HEK293T (cell line): ENCODE measurements at regions not wholly inside any gene's neighbourhood (a gene's known extent, or its start where the extent isn't known, plus 50 kb on each side); places are given as distances from the start of the nearest gene placed in this dataset.

Source experiments
- BHLHE40 ChIP-seq: fragments of 450-650 bp; IDR thresholded peaks from 2 replicates; pipeline ENCODE4 v1.6.1; 2016; ENCODE audit warnings: mild to moderate bottlenecking, moderate library complexity, borderline replicate concordance
- CTBP1 ChIP-seq: fragments of 450-650 bp; IDR thresholded peaks from 2 replicates; pipeline ENCODE4 v1.6.1; 2016; ENCODE audit warnings: borderline replicate concordance
- ELF4 ChIP-seq: fragments of 450-650 bp; IDR thresholded peaks from 2 replicates; pipeline ENCODE4 v1.6.1; 2017; ENCODE audit warnings: antibody characterized with exemption
- FOXA1 ChIP-seq: fragments of 450-650 bp; IDR thresholded peaks from 2 replicates; pipeline ENCODE4 v1.6.1; 2016; ENCODE audit warnings: mild to moderate bottlenecking
- L3MBTL2 ChIP-seq: fragments of 450-650 bp; conservative IDR thresholded peaks from 2 replicates; pipeline ENCODE4 v1.6.1; 2016; ENCODE audit warnings: mild to moderate bottlenecking
- NFRKB ChIP-seq: fragments of 450-650 bp; IDR thresholded peaks from 2 replicates; pipeline ENCODE4 v1.6.1; 2016; ENCODE audit warnings: mild to moderate bottlenecking, moderate library complexity
- SP1 ChIP-seq: fragments of 450-650 bp; IDR thresholded peaks from 2 replicates; pipeline ENCODE4 v1.6.1; 2017
- SUZ12 ChIP-seq: fragments of 450-650 bp; IDR thresholded peaks from 2 replicates; pipeline ENCODE4 v1.6.1; 2016; ENCODE audit warnings: mild to moderate bottlenecking
- TARDBP ChIP-seq: fragments of 450-650 bp; IDR thresholded peaks from 2 replicates; pipeline ENCODE4 v1.6.1; 2016
- TF ChIP-seq, protein P1 (sequence below): fragments of 450-650 bp; IDR thresholded peaks from 2 replicates; pipeline ENCODE4 v1.6.1; 2016

DNA sequence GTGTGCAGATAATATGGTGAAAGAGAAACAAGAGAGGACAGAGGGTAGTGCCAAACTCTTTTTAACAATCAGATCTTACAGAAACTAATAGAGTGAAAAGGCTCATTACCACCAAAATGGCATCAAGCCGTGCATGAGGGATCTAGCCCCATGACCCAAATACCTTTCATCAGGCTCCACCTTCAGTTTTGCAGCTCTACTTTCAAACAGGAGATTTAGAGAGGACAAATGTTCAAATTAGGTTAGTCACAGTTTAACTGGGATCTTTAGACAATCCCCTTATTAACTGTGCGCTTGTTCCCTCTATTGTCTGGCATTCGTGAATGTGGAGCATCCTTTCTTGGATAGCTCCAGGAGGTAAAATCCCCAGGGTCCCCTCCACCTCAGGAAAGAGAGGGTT is 1209.3 kb upstream of the CHAC2 start:
- TF ChIP-seq BHLHE40: no peak
- TF ChIP-seq NFRKB: no peak
- no peak for TF ChIP-seq FOXA1
- TF ChIP-seq, protein P1, sequence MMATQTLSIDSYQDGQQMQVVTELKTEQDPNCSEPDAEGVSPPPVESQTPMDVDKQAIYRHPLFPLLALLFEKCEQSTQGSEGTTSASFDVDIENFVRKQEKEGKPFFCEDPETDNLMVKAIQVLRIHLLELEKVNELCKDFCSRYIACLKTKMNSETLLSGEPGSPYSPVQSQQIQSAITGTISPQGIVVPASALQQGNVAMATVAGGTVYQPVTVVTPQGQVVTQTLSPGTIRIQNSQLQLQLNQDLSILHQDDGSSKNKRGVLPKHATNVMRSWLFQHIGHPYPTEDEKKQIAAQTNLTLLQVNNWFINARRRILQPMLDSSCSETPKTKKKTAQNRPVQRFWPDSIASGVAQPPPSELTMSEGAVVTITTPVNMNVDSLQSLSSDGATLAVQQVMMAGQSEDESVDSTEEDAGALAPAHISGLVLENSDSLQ: no peak
- TF ChIP-seq L3MBTL2: no peak
- TF ChIP-seq ELF4: no peak
- no peak for TF ChIP-seq TARDBP
- no peak for TF ChIP-seq SUZ12
- no peak for TF ChIP-seq SP1
- no peak for TF ChIP-seq CTBP1
